ENCODE measurements at regions not wholly inside any gene's neighbourhood (a gene's known extent, or its start where the extent isn't known, plus 50 kb on each side); places are given as distances from the start of the nearest gene placed in this dataset.
"Not testable (repeated sequence)": the region's sequence is repeated elsewhere in the genome, so short reads cannot be mapped to it uniquely, and the experiment has no call there.

GRCh38 chr15:39514933-39515332, 65.9 kb upstream of the THBS1 start:
- FAIRE-seq (no peak), DNase-seq (ENCODE audit: insufficient read length, low spot score) (no peak)

GRCh38 chr15:39515765-39516164, 65.1 kb upstream of the THBS1 start:
- no peak for DNase-seq (ENCODE audit: insufficient read length, low spot score)
- FAIRE-seq, result no peak

DNA sequence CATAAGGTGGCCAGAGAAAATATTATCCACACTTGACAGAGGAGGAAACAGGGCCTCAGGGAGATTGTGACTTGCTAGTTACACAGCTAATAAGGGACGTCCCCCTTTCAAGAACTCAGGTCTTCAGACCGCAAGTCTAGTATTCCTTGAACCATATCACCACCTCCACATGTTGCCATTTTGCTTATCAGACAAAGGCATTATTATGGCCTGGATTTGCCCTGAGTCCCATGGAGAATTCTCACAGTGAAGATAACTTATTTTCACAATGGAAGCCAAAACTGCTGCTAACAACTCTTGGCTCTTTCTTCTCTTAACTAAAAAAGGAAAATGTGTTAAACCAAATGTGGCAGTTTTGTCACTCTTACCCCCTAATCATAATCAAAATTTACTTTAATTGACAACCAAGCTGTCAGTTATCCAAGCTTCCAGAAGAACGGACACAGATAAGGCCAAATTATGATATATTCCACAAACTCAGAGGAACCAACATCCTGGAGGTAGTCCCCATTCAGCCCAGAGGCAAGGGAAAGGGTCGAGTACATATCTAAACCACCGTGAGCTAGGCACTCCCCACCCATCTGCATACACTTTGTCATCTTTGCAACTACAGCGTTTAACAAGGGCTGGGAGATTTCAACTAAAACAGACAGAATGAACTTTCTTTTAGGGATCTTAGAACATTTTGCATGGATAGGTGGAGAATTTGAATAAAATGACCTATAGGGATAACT, 63.6 kb upstream of the THBS1 start:
- no peak for DNase-seq (ENCODE audit: insufficient read length, low spot score)
- FAIRE-seq, result no peak

DNA sequence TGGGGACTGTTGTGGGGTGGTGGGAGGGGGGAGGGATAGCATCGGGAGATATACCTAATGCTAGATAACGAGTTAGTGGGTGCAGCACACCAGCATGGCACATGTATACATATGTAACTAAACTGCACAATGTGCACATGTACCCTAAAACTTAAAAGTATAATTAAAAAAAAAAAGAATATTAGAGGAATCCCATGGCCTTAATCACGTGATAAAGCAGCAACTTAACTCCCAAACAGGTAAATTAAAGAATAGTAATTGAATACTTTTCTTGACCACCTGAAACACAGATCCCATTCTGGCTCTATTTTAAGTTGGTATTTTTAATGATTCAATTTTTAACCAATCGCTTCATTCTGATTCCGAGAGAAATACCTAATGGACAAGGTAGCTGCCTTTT, 56.9 kb upstream of the THBS1 start:
- not testable (repeated sequence) for DNase-seq (ENCODE audit: insufficient read length, low spot score); FAIRE-seq

- FAIRE-seq, result no peak
Measured at GRCh38 chr15:39529457-39529856, 51.4 kb upstream of the THBS1 start.

GRCh38 chr15:39530480-39531342, 50.2 kb upstream of the THBS1 start:
- no peak for FAIRE-seq

More at GRCh38 chr15:39529457-39529856, 51.4 kb upstream of the THBS1 start:
- no peak for DNase-seq (ENCODE audit: insufficient read length, low spot score)

More at GRCh38 chr15:39530480-39531342, 50.2 kb upstream of the THBS1 start:
- no peak for DNase-seq (ENCODE audit: insufficient read length, low spot score)

Data from GM19239 (cell line).